Spleen (tissue), 11 donors: ENCODE measurements at regions not wholly inside any gene's neighbourhood (a gene's known extent, or its start where the extent isn't known, plus 50 kb on each side); places are given as distances from the start of the nearest gene placed in this dataset.

Source experiments
- DNase-seq: peaks from one replicate; pipeline ENCODE4 v3.0.0-alpha.2; 2020
- H3K27ac ChIP-seq, 8 donors: fragments of 200-600 bp; sonication (generic) in 7 of 8; 1 replicate in 4 of 8; 2 replicates in 4 of 8; pipeline versions ENCODE4 v1.5.0 to v1.8.0; 2016 to 2021; ENCODE audit warnings: inconsistent platforms in 4 of 8, mild to moderate bottlenecking in 4 of 8, moderate library complexity in 1 of 8
- H3K27me3 ChIP-seq, 7 donors: fragments of 200-600 bp; sonication (generic) in 6 of 7; replicated peaks in 1 of 7; 1 replicate in 4 of 7; 2 replicates in 3 of 7; pipeline versions ENCODE4 v1.5.0 to v1.8.0; 2016 to 2021; ENCODE audit warnings: inconsistent platforms in 3 of 7, mild to moderate bottlenecking in 1 of 7
- H3K36me3 ChIP-seq, 6 donors: fragments of 200-600 bp; sonication (generic) in 5 of 6; 1 replicate in 4 of 6; 2 replicates in 2 of 6; pipeline versions ENCODE4 v1.5.0 to v1.8.0; 2016 to 2021; ENCODE audit warnings: inconsistent platforms in 2 of 6
- H3K4me1 ChIP-seq, 6 donors: fragments of 200-600 bp; sonication (generic) in 5 of 6; 1 replicate in 3 of 6; 2 replicates in 3 of 6; pipeline versions ENCODE4 v1.5.0 to v1.8.0; 2016 to 2021; ENCODE audit warnings: inconsistent platforms in 3 of 6
- H3K4me3 ChIP-seq, 8 donors: fragments of 200-600 bp; sonication (generic) in 7 of 8; 1 replicate in 4 of 8; 2 replicates in 4 of 8; pipeline versions ENCODE4 v1.5.0 to v1.8.0; 2016 to 2021; ENCODE audit warnings: inconsistent platforms in 4 of 8, mild to moderate bottlenecking in 4 of 8, moderate library complexity in 2 of 8
- H3K9me3 ChIP-seq, 8 donors: fragments of 200-600 bp; sonication (generic) in 7 of 8; 1 replicate in 4 of 8; 2 replicates in 4 of 8; pipeline versions ENCODE4 v1.5.0 to v1.8.0; 2016 to 2021; ENCODE audit warnings: inconsistent platforms in 4 of 8
- POLR2A ChIP-seq, 3 donors: fragments of 450-650 bp; IDR thresholded peaks; one replicate each; pipeline ENCODE4 v1.5.1; 2017; ENCODE audit warnings: antibody characterized with exemption in 3 of 3, mild to moderate bottlenecking in 1 of 3
- POLR2AphosphoS5 ChIP-seq, 3 donors: sonication (generic); formaldehyde crosslinking; IDR thresholded peaks; one replicate each; pipeline ENCODE4 v1.5.1; 2017; ENCODE audit warnings: antibody characterized with exemption in 3 of 3
- WGBS, 5 donors: extraction: QIAGEN DNeasy Blood & Tissue Kit in 3 of 5; methylation state at CpG; one replicate each; pipeline versions ENCODE4 v1.1.5 to v1.1.7; 2013 to 2018; 5-methylcytosine and 5-hydroxymethylcytosine counted together
- intact Hi-C: fragments of 100-400 bp; cut with DNase I; formaldehyde crosslinking; loops from one replicate; pipeline ENCODE4 v1.15.0; 2023; ENCODE audit warnings: low total_unique reads
- TF ChIP-seq, protein P1 (sequence below), 11 experiments: fragments of 200-600 bp in 7 of 11; fragments of 450-650 bp in 4 of 11; sonication (generic) in 4 of 11; IDR thresholded peaks in 8 of 11; conservative IDR thresholded peaks in 3 of 11; 1 replicate in 7 of 11; 2 replicates in 4 of 11; pipeline versions ENCODE4 v1.4.0 to v1.8.0; 2016 to 2021; ENCODE audit warnings: antibody characterized with exemption in 11 of 11, inconsistent platforms in 4 of 11, mild to moderate bottlenecking in 1 of 11
- donor health status: healthy with polysubstance abuse.
- donor health status: DM: no; HTN: no; CAD: no; lungs with moderate emphysema.
- donor health status: DM: no; HTN: no; CAD: no.
- donor health status: Bipolar disorder and iron deficiency.
- donor health status: healthy.
- donor health status: DM: no; HTN: no; CAD: no.
- donor health status: DM: yes; HTN: yes; CAD: no.

DNA sequence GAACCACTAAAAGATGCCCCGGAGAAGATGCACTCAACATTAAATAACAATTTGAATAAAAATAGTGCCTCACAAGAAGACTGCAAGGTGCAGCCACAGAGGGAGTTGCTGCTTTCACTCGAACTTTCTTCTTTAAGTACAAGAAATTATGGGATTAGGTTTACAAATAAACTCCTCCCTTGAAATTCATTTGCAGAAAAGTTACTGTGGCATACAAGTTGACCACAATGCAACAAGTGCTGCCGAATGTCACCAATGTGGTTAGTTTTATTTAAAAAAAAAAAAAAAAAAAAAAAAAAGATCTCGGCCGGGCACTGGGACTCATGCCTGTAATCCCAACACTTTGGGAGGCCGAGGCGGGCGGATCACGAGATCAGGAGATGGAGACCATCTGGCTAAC, 76.8 kb upstream of the RAB4A start:
- DNase-seq, result no peak
- Histone ChIP-seq H3K36me3 (no peaks in the 10 kb centered on the region), H3K4me3 (no peak overlapping the region), H3K4me1 (peaks cover 0 to 23% (median 2%) of the 10 kb centered on the region in 6 donors), H3K9me3 (no peaks in the 10 kb centered on the region), H3K27ac (no peak overlapping the region), H3K27me3 (no peaks in the 10 kb centered on the region)
- no peak for TF ChIP-seq POLR2AphosphoS5 (IDR thresholded peaks at IDR 0.05)
- TF ChIP-seq, protein P1, sequence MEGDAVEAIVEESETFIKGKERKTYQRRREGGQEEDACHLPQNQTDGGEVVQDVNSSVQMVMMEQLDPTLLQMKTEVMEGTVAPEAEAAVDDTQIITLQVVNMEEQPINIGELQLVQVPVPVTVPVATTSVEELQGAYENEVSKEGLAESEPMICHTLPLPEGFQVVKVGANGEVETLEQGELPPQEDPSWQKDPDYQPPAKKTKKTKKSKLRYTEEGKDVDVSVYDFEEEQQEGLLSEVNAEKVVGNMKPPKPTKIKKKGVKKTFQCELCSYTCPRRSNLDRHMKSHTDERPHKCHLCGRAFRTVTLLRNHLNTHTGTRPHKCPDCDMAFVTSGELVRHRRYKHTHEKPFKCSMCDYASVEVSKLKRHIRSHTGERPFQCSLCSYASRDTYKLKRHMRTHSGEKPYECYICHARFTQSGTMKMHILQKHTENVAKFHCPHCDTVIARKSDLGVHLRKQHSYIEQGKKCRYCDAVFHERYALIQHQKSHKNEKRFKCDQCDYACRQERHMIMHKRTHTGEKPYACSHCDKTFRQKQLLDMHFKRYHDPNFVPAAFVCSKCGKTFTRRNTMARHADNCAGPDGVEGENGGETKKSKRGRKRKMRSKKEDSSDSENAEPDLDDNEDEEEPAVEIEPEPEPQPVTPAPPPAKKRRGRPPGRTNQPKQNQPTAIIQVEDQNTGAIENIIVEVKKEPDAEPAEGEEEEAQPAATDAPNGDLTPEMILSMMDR (IDR thresholded peaks at IDR 0.05 in 8 of 11, conservative IDR thresholded peaks at IDR 0.05 in 3 of 11), result no peak
- no peak for TF ChIP-seq POLR2A (IDR thresholded peaks at IDR 0.05)
- 80 to 94% (median 85%) methylated on average over 9 of the region's 9 CpGs for WGBS, 5 donors
- intact Hi-C loops, result no loop called here

DNA sequence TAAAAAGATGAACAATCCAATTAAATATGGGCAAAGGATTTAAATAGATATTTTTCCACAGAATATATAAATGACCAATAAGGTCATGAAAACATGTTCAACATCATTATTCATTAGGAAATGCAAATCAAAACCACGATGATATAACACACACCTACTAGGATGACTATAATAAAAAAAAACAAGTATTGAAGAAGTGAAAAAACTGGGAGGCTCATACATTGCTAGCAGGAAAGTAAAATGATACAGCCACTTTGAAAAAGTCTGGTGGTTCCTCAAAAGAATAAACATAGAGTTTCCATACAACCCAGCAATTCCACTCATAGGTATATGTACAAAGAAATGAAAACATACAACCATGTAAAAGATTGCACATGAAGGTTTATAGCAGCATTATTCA, 75.7 kb upstream of the RAB4A start:
- no peaks in the 10 kb centered on the region for H3K9me3 ChIP-seq
- intact Hi-C loops, result no loop called here
- H3K27me3 ChIP-seq, result no peaks in the 10 kb centered on the region
- 66 to 88% (median 77%) methylated on average over 1 of the region's 1 CpG for WGBS, 5 donors
- H3K4me1 ChIP-seq, result peaks cover 8 to 34% (median 14%) of the 10 kb centered on the region in 6 donors
- DNase-seq, result no peak
- no peak overlapping the region for H3K4me3 ChIP-seq
- TF ChIP-seq POLR2AphosphoS5 (IDR thresholded peaks at IDR 0.05), result no peak
- TF ChIP-seq, protein P1 (IDR thresholded peaks at IDR 0.05 in 8 of 11, conservative IDR thresholded peaks at IDR 0.05 in 3 of 11), result no peak
- no peak for TF ChIP-seq POLR2A (IDR thresholded peaks at IDR 0.05)
- no peaks in the 10 kb centered on the region for H3K36me3 ChIP-seq
- H3K27ac ChIP-seq, result no peak overlapping the region

DNA sequence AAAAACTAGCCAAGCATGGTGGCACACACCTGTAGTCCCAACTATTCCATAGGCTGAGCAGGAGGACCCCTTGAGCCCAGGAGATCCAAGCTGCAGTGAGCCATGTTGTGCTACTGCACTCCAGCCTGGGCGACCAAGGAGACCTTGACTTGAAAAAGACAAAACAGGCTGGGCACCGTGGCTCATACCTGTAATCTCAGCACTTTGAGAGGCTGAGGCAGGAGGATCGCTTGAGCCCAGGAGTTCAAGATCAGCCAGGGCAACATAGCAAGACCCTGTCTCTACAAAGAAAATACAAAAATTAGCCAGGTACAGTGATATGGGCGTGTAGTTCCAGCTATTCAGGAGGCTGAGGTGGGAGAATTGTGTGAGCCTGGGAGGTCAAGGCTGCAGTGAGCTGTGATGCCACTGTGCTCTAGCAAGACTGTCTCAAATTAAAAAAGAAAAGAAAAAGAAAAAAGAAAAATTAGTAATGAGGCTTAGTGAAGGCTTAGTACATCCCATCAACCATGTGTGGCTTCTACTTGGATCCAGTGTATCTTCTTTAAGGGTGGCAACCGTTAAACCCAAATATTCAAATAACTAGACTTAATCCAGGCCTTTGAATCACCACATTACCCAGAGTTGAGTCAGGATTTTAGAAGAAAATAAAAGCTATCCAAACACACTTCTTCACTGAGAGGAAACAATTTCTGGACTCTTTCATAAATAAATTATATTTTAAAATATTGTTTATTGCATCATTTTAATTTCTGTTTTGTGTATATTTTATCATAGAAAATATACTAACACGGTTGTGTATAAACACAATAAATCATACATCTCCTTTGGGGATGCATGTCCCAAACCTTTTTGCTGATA, 74.3 kb upstream of the RAB4A start:
- H3K9me3 ChIP-seq, result no peaks in the 10 kb centered on the region
- TF ChIP-seq, protein P1 (IDR thresholded peaks at IDR 0.05 in 8 of 11, conservative IDR thresholded peaks at IDR 0.05 in 3 of 11), result no peak
- H3K4me1 ChIP-seq, result peaks cover 8 to 32% (median 17%) of the 10 kb centered on the region in 6 donors
- H3K27ac ChIP-seq, result no peak overlapping the region
- no peak overlapping the region for H3K4me3 ChIP-seq
- intact Hi-C loops, result no loop called here
- H3K36me3 ChIP-seq, result no peaks in the 10 kb centered on the region
- H3K27me3 ChIP-seq, result no peaks in the 10 kb centered on the region
- DNase-seq, result no peak
- WGBS, 5 donors, result 91 to 95% (median 92%) methylated on average over 5 to 6 of the region's 6 CpGs

DNA sequence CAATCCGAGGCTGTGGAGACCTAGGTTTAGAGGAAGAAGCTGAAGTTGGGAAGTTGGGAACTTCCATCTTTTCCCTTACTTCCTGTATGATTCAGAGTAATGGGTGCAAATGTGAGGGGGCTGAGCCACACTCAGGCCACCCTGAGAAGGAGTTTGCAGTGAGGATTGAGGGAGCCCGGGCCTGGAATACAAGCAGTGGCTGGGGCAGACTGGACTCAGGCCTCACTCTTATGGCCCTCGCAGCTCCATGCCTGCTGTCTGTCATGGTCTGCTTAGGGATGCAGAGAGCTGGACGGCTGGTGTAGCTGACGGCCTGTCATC, 73.7 kb upstream of the RAB4A start:
- peaks cover 8 to 28% (median 15%) of the 10 kb centered on the region in 6 donors for H3K4me1 ChIP-seq
- TF ChIP-seq POLR2A (IDR thresholded peaks at IDR 0.05) (no peak), POLR2AphosphoS5 (IDR thresholded peaks at IDR 0.05) (no peak)
- TF ChIP-seq, protein P1 (IDR thresholded peaks at IDR 0.05 in 8 of 11, conservative IDR thresholded peaks at IDR 0.05 in 3 of 11), result no peak
- intact Hi-C loops, result no loop called here
- H3K4me3 ChIP-seq, result no peak overlapping the region
- 85 to 93% (median 92%) methylated on average over 5 of the region's 5 CpGs for WGBS, 5 donors
- H3K27me3 ChIP-seq, result no peaks in the 10 kb centered on the region
- H3K27ac ChIP-seq, result no peak overlapping the region
- H3K36me3 ChIP-seq, result no peaks in the 10 kb centered on the region
- no peak for DNase-seq
- H3K9me3 ChIP-seq, result no peaks in the 10 kb centered on the region
